ENCODE measurements at regions not wholly inside any gene's neighbourhood (a gene's known extent, or its start where the extent isn't known, plus 50 kb on each side); places are given as distances from the start of the nearest gene placed in this dataset.

DNA sequence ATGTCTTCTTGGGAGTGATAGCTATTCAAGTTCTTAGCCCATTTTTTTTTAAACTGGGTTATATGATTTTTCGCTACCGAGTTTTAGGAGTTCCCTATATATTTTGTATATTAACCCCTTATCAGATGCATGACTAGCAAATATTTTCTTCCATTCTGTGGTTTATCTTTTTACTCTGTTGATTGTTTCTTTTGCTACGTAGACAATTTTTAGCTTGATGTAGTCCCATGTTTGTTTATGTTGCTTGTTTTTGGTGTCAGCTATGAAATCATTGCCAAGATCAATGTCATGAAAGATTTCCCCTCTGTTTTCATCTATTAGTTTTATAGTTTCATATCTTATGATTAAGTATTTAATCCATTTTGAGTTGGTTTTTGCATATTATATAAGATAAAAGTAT, 480.5 kb downstream of the CDH11 start:
- no peaks in the 10 kb centered on the region for H3K9me3 ChIP-seq (ENCODE audit: control insufficient read depth, low read depth, low read length)
- no peak overlapping the region for H3K4me3 ChIP-seq (ENCODE audit: low read length)

DNA sequence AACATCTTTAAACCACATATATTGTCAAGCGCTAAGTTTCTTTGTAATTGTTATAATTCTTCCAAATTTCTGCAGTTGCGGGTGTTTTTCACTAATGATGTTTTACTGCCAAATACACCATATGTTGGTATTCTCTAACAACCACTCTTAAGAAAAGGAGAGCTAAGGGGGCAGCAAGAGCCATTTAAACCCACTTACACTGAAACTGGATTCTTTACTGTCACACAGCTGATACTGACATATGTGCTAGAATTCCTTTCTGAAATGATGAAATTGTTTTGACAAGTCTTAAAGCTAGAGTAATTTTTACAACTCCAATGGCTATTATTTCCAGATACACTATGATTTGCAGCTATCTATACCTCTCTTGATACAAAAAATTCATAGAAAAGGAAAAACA, 483.1 kb downstream of the CDH11 start:
- Histone ChIP-seq H3K9ac (ENCODE audit: low read length) (no peak overlapping the region), H3K36me3 (ENCODE audit: control insufficient read depth, low read depth, low read length) (no peaks in the 10 kb centered on the region), H3K4me3 (ENCODE audit: low read length) (no peak overlapping the region), H3K9me3 (ENCODE audit: control insufficient read depth, low read depth, low read length) (no peaks in the 10 kb centered on the region), H3K27ac (ENCODE audit: low read length) (no peak overlapping the region), H3K4me1 (ENCODE audit: control insufficient read depth, low read depth, low read length) (no peaks in the 10 kb centered on the region), H3K27me3 (ENCODE audit: control insufficient read depth, insufficient read depth, low read length) (no peaks in the 10 kb centered on the region)

More for the DNA sequence above, 480.5 kb downstream of the CDH11 start:
- Histone ChIP-seq H3K27me3 (ENCODE audit: control insufficient read depth, insufficient read depth, low read length) (no peaks in the 10 kb centered on the region), H3K36me3 (ENCODE audit: control insufficient read depth, low read depth, low read length) (no peaks in the 10 kb centered on the region), H3K27ac (ENCODE audit: low read length) (no peak overlapping the region), H3K4me1 (ENCODE audit: control insufficient read depth, low read depth, low read length) (no peaks in the 10 kb centered on the region), H3K9ac (ENCODE audit: low read length) (no peak overlapping the region)

DNA sequence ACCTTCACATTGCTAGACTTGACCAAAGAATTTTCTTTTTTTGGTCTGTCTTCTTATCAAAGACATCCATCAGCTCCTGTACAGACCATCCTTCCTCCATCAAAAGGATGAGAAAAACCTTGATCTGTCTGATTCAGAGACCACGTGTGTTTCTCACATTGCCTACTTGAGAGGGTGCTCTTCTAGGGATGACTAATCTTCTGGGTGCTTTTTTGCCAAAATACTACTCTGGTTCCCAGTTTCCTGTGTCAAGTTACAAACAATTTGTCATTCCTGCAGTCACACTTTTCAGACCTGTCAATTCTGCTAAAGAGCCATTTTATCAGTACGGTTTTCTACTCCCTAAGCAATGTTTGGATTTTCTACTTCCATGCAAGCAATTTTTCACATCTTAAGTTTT, 492.2 kb downstream of the CDH11 start:
- Histone ChIP-seq H3K9ac (ENCODE audit: low read length) (no peak overlapping the region), H3K27me3 (ENCODE audit: control insufficient read depth, insufficient read depth, low read length) (no peaks in the 10 kb centered on the region), H3K4me1 (ENCODE audit: control insufficient read depth, low read depth, low read length) (no peaks in the 10 kb centered on the region), H3K9me3 (ENCODE audit: control insufficient read depth, low read depth, low read length) (no peaks in the 10 kb centered on the region), H3K27ac (ENCODE audit: low read length) (no peak overlapping the region), H3K4me3 (ENCODE audit: low read length) (no peak overlapping the region), H3K36me3 (ENCODE audit: control insufficient read depth, low read depth, low read length) (no peaks in the 10 kb centered on the region)

DNA sequence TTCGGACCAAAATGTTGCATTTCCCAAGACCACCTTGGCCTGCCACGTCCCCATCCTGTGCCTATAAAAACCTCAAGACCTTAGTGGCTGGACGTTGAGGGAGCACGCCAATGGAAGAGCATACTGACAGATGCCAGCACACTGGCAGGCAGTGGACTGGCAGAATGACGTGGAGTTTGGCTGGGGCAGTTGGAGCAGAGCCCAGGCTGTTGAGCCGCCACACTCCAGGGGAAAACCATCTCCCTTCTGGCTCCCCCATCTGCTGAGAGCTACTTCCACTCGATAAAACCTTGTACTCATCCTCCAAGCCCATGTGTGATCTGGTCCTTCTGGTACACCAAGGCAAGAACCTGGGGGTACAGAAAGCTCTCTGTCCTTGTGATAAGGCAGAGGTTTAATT, 494.1 kb downstream of the CDH11 start:
- H3K36me3 ChIP-seq (ENCODE audit: control insufficient read depth, low read depth, low read length) = no peaks in the 10 kb centered on the region
- H3K27me3 ChIP-seq (ENCODE audit: control insufficient read depth, insufficient read depth, low read length) = no peaks in the 10 kb centered on the region
- no peaks in the 10 kb centered on the region for H3K9me3 ChIP-seq (ENCODE audit: control insufficient read depth, low read depth, low read length)
- H3K27ac ChIP-seq (ENCODE audit: low read length) = no peak overlapping the region
- H3K4me3 ChIP-seq (ENCODE audit: low read length) = no peak overlapping the region
- no peaks in the 10 kb centered on the region for H3K4me1 ChIP-seq (ENCODE audit: control insufficient read depth, low read depth, low read length)
- H3K9ac ChIP-seq (ENCODE audit: low read length) = no peak overlapping the region

DNA sequence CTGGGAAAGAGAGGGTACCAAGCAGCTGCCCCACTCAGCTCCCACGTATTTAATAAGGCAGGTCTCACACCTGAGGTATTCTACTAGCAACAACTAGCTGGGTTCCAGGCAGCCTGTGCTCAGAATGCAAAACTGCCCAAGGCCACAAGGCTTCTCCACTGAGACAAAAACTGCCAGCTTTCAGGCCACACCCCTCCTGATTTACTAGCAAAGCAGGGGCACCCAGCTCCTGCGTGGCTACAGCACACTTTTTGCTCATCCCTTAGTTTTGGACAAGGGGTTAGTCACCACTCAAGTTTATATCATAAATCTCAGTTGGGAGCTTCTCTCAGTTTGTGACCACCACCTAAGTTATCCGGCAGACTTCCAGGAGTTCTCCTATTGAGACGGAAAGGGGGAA, 494.6 kb downstream of the CDH11 start:
- H3K4me3 ChIP-seq (ENCODE audit: low read length) = no peak overlapping the region
- no peaks in the 10 kb centered on the region for H3K27me3 ChIP-seq (ENCODE audit: control insufficient read depth, insufficient read depth, low read length)
- H3K9me3 ChIP-seq (ENCODE audit: control insufficient read depth, low read depth, low read length) = no peaks in the 10 kb centered on the region
- H3K9ac ChIP-seq (ENCODE audit: low read length) = no peak overlapping the region
- H3K4me1 ChIP-seq (ENCODE audit: control insufficient read depth, low read depth, low read length) = no peaks in the 10 kb centered on the region
- no peak overlapping the region for H3K27ac ChIP-seq (ENCODE audit: low read length)
- H3K36me3 ChIP-seq (ENCODE audit: control insufficient read depth, low read depth, low read length) = no peaks in the 10 kb centered on the region

DNA sequence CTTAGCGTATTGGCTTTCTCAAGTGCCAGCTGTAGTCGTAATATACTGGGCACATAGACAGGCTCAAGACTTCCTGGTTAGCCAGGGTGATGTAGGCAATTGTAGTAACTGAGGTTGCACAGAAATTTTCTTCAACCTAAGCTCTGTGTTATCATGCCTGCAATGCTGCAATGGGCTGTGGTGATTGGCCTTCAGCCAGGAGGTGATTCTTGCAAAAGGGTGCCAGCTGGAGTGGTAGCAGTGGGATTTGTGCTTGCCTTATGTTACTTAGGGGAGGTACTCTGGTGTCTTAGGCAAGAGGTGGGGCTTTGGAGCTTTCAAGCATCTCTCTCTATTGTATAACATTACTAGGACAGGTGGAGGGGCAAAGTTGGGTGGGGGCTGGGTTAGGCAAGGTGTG, 495.1 kb downstream of the CDH11 start:
- no peaks in the 10 kb centered on the region for H3K4me1 ChIP-seq (ENCODE audit: control insufficient read depth, low read depth, low read length)
- no peaks in the 10 kb centered on the region for H3K9me3 ChIP-seq (ENCODE audit: control insufficient read depth, low read depth, low read length)
- H3K27ac ChIP-seq (ENCODE audit: low read length) = no peak overlapping the region
- H3K36me3 ChIP-seq (ENCODE audit: control insufficient read depth, low read depth, low read length) = no peaks in the 10 kb centered on the region
- no peak overlapping the region for H3K9ac ChIP-seq (ENCODE audit: low read length)
- H3K4me3 ChIP-seq (ENCODE audit: low read length) = no peak overlapping the region
- H3K27me3 ChIP-seq (ENCODE audit: control insufficient read depth, insufficient read depth, low read length) = no peaks in the 10 kb centered on the region

DNA sequence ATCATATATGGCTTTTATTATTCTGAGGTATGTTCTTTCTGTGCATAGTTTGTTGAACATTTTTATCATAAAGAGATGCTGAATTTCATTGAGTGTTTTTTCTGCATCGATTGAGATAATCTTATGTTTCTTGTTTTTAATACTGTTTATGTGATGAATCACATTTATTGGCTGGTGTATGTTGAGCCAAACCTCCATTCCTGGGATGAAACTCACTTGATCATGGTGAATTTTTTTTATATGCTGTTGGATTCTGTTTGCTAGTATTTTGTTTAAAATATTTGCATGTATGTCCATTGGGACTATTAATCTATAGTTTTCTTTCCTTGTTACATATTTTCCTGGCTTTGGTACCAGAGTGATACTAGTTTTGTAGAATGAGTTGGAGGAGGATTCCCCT, 500.2 kb downstream of the CDH11 start:
- no peak overlapping the region for H3K9ac ChIP-seq (ENCODE audit: low read length)
- no peaks in the 10 kb centered on the region for H3K9me3 ChIP-seq (ENCODE audit: control insufficient read depth, low read depth, low read length)
- no peaks in the 10 kb centered on the region for H3K27me3 ChIP-seq (ENCODE audit: control insufficient read depth, insufficient read depth, low read length)
- H3K4me3 ChIP-seq (ENCODE audit: low read length) = no peak overlapping the region
- H3K4me1 ChIP-seq (ENCODE audit: control insufficient read depth, low read depth, low read length) = no peaks in the 10 kb centered on the region
- H3K36me3 ChIP-seq (ENCODE audit: control insufficient read depth, low read depth, low read length) = no peaks in the 10 kb centered on the region
- H3K27ac ChIP-seq (ENCODE audit: low read length) = no peak overlapping the region

DNA sequence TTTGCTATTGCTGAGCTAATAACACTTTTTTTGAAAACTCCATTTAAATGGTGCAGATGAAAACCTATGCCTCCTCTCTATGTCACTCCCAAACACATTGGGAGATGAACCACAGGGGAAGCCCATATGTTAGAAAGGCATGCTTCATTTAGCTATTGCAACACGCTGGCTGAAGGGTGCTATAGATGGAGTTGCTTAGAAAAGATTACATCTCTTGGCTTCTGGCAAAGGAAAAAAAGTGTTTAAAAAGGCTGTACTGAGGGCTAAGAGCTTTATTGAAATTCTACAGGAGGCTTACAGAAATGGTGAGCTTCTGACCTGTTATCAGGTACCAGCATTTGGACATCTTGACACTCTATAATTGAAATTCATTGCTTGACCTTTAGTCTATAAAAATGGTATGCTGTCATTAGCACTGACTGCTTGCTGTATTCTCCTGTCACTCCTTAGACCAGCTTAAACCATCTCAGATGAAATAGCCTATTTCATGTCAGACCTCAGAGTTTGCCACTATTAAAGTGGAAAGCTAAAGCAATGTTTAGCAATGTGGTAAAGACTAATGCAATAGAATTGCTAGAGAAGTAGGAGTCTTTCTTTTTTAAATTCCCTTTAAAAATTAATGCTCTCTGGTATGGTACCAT, 503.9 kb downstream of the CDH11 start:
- Histone ChIP-seq H3K4me1 (ENCODE audit: control insufficient read depth, low read depth, low read length) (peaks cover 16% of the 10 kb centered on the region), H3K9ac (ENCODE audit: low read length) (no peak overlapping the region)

DNA sequence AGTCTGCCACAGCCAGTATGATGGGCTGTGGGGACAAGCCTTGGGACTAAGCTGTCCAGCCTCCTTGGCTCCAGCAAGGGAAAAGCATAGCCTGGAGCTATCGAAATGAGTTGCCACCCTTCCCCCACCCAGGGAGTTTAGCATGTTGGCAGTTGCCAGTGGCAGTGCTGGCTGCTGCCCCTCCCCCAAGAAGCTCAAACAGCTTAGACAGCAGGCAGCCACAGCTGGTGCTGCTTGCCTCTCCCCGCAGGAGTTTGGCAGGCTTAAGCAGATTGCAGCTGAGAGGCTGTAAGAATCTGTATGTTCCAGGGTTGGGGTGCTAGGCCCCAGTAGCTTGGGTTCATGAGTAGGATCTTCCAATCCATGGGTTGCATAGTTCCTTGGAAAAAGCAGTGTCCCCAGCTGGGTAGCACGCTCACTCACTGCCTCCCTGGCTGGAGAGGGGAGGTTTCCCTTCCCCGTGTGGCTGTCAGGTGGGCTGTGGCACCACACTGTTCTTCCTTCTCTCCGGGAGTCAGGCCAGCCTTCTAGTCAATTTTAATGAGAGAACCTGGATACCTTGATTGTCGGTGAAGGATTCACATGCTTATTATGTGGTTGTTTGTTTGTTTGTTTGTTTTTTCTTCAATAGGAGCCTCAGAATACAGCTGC, 506.1 kb downstream of the CDH11 start:
- Histone ChIP-seq H3K9me3 (ENCODE audit: control insufficient read depth, low read depth, low read length) (no peaks in the 10 kb centered on the region), H3K36me3 (ENCODE audit: control insufficient read depth, low read depth, low read length) (no peaks in the 10 kb centered on the region), H3K27me3 (ENCODE audit: control insufficient read depth, insufficient read depth, low read length) (no peaks in the 10 kb centered on the region), H3K9ac (ENCODE audit: low read length) (no peak overlapping the region), H3K4me1 (ENCODE audit: control insufficient read depth, low read depth, low read length) (peaks cover 16% of the 10 kb centered on the region), H3K4me3 (ENCODE audit: low read length) (no peak overlapping the region), H3K27ac (ENCODE audit: low read length) (no peak overlapping the region)

More for the DNA sequence above, 503.9 kb downstream of the CDH11 start:
- no peaks in the 10 kb centered on the region for H3K9me3 ChIP-seq (ENCODE audit: control insufficient read depth, low read depth, low read length)
- H3K27ac ChIP-seq (ENCODE audit: low read length) = no peak overlapping the region
- H3K4me3 ChIP-seq (ENCODE audit: low read length) = no peak overlapping the region
- H3K36me3 ChIP-seq (ENCODE audit: control insufficient read depth, low read depth, low read length) = no peaks in the 10 kb centered on the region
- H3K27me3 ChIP-seq (ENCODE audit: control insufficient read depth, insufficient read depth, low read length) = no peaks in the 10 kb centered on the region

DNA sequence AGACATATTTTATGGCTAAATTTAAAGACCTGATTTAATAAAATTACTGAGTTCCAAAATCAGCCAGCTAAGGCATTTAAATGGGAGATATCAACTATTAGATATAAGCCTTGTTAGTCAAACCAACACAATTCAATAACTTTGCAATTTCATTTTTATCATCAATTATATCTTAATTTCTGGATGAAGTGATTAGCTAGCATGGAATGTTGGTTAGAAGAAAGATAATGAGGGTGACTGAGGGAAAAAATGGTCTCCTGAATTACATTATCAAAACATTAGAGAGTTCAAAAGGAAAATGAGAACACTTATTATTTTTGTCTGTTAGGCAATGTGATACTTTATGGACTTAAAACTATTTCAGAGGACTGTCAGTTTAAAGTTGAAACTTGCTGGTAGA, 525.7 kb downstream of the CDH11 start:
- Histone ChIP-seq H3K9me3 (ENCODE audit: control insufficient read depth, low read depth, low read length) (no peaks in the 10 kb centered on the region), H3K27ac (ENCODE audit: low read length) (no peak overlapping the region), H3K27me3 (ENCODE audit: control insufficient read depth, insufficient read depth, low read length) (no peaks in the 10 kb centered on the region), H3K4me3 (ENCODE audit: low read length) (no peak overlapping the region), H3K36me3 (ENCODE audit: control insufficient read depth, low read depth, low read length) (no peaks in the 10 kb centered on the region), H3K9ac (ENCODE audit: low read length) (no peak overlapping the region), H3K4me1 (ENCODE audit: control insufficient read depth, low read depth, low read length) (no peaks in the 10 kb centered on the region)

DNA sequence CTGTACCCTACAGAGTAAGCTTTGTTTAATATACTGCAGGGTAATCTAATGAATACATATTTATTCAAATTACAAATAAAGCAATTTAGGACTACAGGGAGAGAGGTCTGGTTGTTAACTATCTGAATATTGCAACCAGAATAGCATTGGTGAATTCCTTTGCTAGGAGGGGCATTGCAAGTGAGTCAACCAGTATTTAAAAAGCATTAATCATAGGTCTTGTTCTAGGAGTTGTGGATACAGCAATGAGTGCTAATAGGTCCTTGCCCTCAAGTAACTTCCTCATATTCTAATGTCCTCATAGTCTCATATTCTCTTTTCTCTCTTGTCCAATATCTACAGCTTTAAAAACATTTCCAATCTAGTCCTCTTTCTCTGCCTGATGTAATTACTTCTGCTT, 531.4 kb downstream of the CDH11 start:
- Histone ChIP-seq H3K9me3 (ENCODE audit: control insufficient read depth, low read depth, low read length) (peaks cover 2% of the 10 kb centered on the region), H3K27me3 (ENCODE audit: control insufficient read depth, insufficient read depth, low read length) (no peaks in the 10 kb centered on the region), H3K27ac (ENCODE audit: low read length) (no peak overlapping the region), H3K36me3 (ENCODE audit: control insufficient read depth, low read depth, low read length) (no peaks in the 10 kb centered on the region), H3K4me3 (ENCODE audit: low read length) (no peak overlapping the region), H3K4me1 (ENCODE audit: control insufficient read depth, low read depth, low read length) (no peaks in the 10 kb centered on the region), H3K9ac (ENCODE audit: low read length) (no peak overlapping the region)

DNA sequence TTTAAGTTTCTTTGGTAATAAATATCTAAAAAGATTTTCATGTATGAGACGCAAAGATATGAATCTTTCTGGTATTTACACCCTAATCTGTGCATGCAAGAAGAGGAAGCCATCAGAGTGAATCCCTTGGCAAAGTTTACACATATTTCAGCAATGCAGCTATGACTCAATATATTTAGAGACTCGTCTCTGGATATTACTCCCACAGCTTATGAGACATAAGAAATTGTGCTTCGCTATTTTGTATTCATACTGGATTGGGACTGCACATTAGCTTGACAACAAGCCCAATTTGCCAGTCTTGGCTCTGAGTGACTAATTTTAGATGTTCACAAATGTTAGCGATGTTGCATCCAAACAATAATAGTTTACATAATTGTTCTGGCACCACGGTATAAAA, 532.0 kb downstream of the CDH11 start:
- Histone ChIP-seq H3K4me3 (ENCODE audit: low read length) (no peak overlapping the region), H3K36me3 (ENCODE audit: control insufficient read depth, low read depth, low read length) (no peaks in the 10 kb centered on the region), H3K9me3 (ENCODE audit: control insufficient read depth, low read depth, low read length) (peaks cover 2% of the 10 kb centered on the region), H3K27ac (ENCODE audit: low read length) (no peak overlapping the region), H3K4me1 (ENCODE audit: control insufficient read depth, low read depth, low read length) (no peaks in the 10 kb centered on the region), H3K27me3 (ENCODE audit: control insufficient read depth, insufficient read depth, low read length) (no peaks in the 10 kb centered on the region), H3K9ac (ENCODE audit: low read length) (no peak overlapping the region)
